ENCODE measurements at regions not wholly inside any gene's neighbourhood (a gene's known extent, or its start where the extent isn't known, plus 50 kb on each side); places are given as distances from the start of the nearest gene placed in this dataset.

GRCh38 chr20:57811374-57812020 is 101.7 kb upstream of the PMEPA1 start:
- Histone ChIP-seq H3K27ac (ENCODE audit: low read depth, low read length) (no peak overlapping the region), H3K9me3 (ENCODE audit: control insufficient read depth, insufficient read depth, low read length) (no peaks in the 10 kb centered on the region; the same call in 1 of the 2 replicates), H3K27me3 (ENCODE audit: control insufficient read depth, insufficient read depth, low read length) (peaks cover 20% of the 10 kb centered on the region), H3K4me3 (ENCODE audit: low read depth, low read length) (no peak overlapping the region)
- no peak for TF ChIP-seq CTCF (IDR thresholded peaks at IDR 0.05; ENCODE audit: low read depth, low read length)
- POLR2A ChIA-PET: no interaction called here
- CTCF ChIA-PET: no interaction called here
- DNase-seq (ENCODE audit: low read depth, low spot score): no peak

GRCh38 chr20:57810511-57811373 is 100.9 kb upstream of the PMEPA1 start:
- CTCF ChIA-PET: no interaction called here
- Histone ChIP-seq H3K27me3 (ENCODE audit: control insufficient read depth, insufficient read depth, low read length) (peaks cover 23% of the 10 kb centered on the region), H3K9me3 (ENCODE audit: control insufficient read depth, insufficient read depth, low read length) (no peaks in the 10 kb centered on the region; the same call in 1 of the 2 replicates), H3K4me3 (ENCODE audit: low read depth, low read length) (no peak overlapping the region), H3K27ac (ENCODE audit: low read depth, low read length) (no peak overlapping the region)
- no peak for DNase-seq (ENCODE audit: low read depth, low spot score)
- TF ChIP-seq CTCF (IDR thresholded peaks at IDR 0.05; ENCODE audit: low read depth, low read length): no peak
- POLR2A ChIA-PET: no interaction called here

GRCh38 chr20:57809661-57810172 is 99.9 kb upstream of the PMEPA1 start:
- H3K27me3 ChIP-seq (ENCODE audit: control insufficient read depth, insufficient read depth, low read length): peaks cover 18% of the 10 kb centered on the region
- no peak for TF ChIP-seq CTCF (IDR thresholded peaks at IDR 0.05; ENCODE audit: low read depth, low read length)
- no peaks in the 10 kb centered on the region; the same call in 1 of the 2 replicates for H3K9me3 ChIP-seq (ENCODE audit: control insufficient read depth, insufficient read depth, low read length)
- no peak for DNase-seq (ENCODE audit: low read depth, low spot score)
- H3K27ac ChIP-seq (ENCODE audit: low read depth, low read length): no peak overlapping the region
- H3K4me3 ChIP-seq (ENCODE audit: low read depth, low read length): no peak overlapping the region
- ChIA-PET POLR2A (no interaction called here), CTCF (no interaction called here)

GRCh38 chr20:57809149-57809548 is 99.3 kb upstream of the PMEPA1 start:
- H3K27ac ChIP-seq (ENCODE audit: low read depth, low read length): no peak overlapping the region
- no peak for TF ChIP-seq CTCF (IDR thresholded peaks at IDR 0.05; ENCODE audit: low read depth, low read length)
- no peak overlapping the region for H3K4me3 ChIP-seq (ENCODE audit: low read depth, low read length)
- H3K27me3 ChIP-seq (ENCODE audit: control insufficient read depth, insufficient read depth, low read length): peaks cover 15% of the 10 kb centered on the region
- no peaks in the 10 kb centered on the region; the same call in 1 of the 2 replicates for H3K9me3 ChIP-seq (ENCODE audit: control insufficient read depth, insufficient read depth, low read length)
- ChIA-PET POLR2A (no interaction called here), CTCF (no interaction called here)
- DNase-seq (ENCODE audit: low read depth, low spot score): no peak

Data from AG04450 (cell line).